HepG2 (cell line): ENCODE measurements at regions not wholly inside any gene's neighbourhood (a gene's known extent, or its start where the extent isn't known, plus 50 kb on each side); places are given as distances from the start of the nearest gene placed in this dataset.

ENCODE experiments used
- ATAC-seq: fragments of 200-7000 bp; cut with Tn5 transposase; 3 replicates; pipeline ENCODE4 v1.9.1; 2020; ENCODE audit warnings: mild to moderate bottlenecking, moderate library complexity
- BruUV-seq: library from RNA; stranded (reverse); fragments of 400-500 nt; replicated peaks from 2 replicates; lab custom pipeline; 2021; lab: Mats Ljungman, UMichigan
- CTCF ChIA-PET: fragments of 300-600 bp; formaldehyde crosslinking; extraction: SDS; loops from one replicate; lab custom pipeline; 2021; ENCODE audit warnings: low total read pairs, inconsistent platforms, low intra/inter-chr PET ratio; lab: Yijun Ruan, JAX
- POLR2A ChIA-PET: fragments of 350-600 bp; sonication (Branson Sonifier 250); formaldehyde crosslinking; loops from one replicate; lab custom pipeline; 2020; ENCODE audit warnings: antibody characterized with exemption, inconsistent platforms; lab: Yijun Ruan, JAX
- DNase-seq: peaks from one replicate; pipeline ENCODE4 v3.0.0-alpha.2; 2015; ENCODE audit warnings: low spot score
- FAIRE-seq: peaks from 3 replicates; lab custom pipeline; 2011; peaks lifted over from hg19 to GRCh38; lab: Jason Lieb, UNC
- H2AFZ ChIP-seq: one replicate; pipeline ENCODE4 v1.6.1; 2011; ENCODE audit warnings: low read length, inconsistent platforms
- H3K27ac ChIP-seq: fragments of 300-600 bp; 3 replicates; pipeline ENCODE4 v1.8.0; 2011; ENCODE audit warnings: mixed run types, mild to moderate bottlenecking, mixed read lengths, low read length, inconsistent platforms; ENCODE audit not compliant: insufficient read depth; ENCODE audit errors: extremely low read length
- H3K27me3 ChIP-seq, 2 experiments: fragments of 200-600 bp in 1 of 2; 2 replicates in 1 of 2; 3 replicates in 1 of 2; pipeline versions ENCODE4 v1.6.0 to v1.8.0; 2011; ENCODE audit warnings: low read length in 2 of 2, mild to moderate bottlenecking in 2 of 2, moderate library complexity in 2 of 2, inconsistent platforms in 1 of 2; ENCODE audit not compliant: insufficient read depth in 2 of 2, control insufficient read depth in 1 of 2
- H3K36me3 ChIP-seq, 2 experiments: fragments of 200-600 bp in 1 of 2; replicated peaks in 1 of 2; 2 replicates in 1 of 2; 3 replicates in 1 of 2; pipeline versions ENCODE4 v1.5.1 to v1.8.0; 2011; ENCODE audit warnings: low read length in 2 of 2, inconsistent platforms in 1 of 2; ENCODE audit not compliant: insufficient read depth in 2 of 2, control insufficient read depth in 1 of 2
- H3K4me1 ChIP-seq: 2 replicates; pipeline ENCODE4 v1.5.1; 2012; ENCODE audit warnings: low read length, inconsistent platforms; ENCODE audit not compliant: insufficient read depth
- H3K4me2 ChIP-seq: 2 replicates; pipeline ENCODE4 v1.6.0; 2011; ENCODE audit warnings: low read depth, low read length, inconsistent platforms
- H3K4me3 ChIP-seq, 3 experiments: fragments of 200-600 bp in 1 of 3; sonication (generic), shearing (Covaris generic) in 1 of 3; replicated peaks in 1 of 3; 2 replicates each; pipeline ENCODE4 v1.5.1; 2011 to 2016; ENCODE audit warnings: low read length in 3 of 3, inconsistent platforms in 2 of 3, low read depth in 2 of 3, mild to moderate bottlenecking in 2 of 3, control low read depth in 1 of 3, mixed read lengths in 1 of 3; ENCODE audit not compliant: insufficient read depth in 1 of 3
- H3K79me2 ChIP-seq: one replicate; pipeline ENCODE4 v1.6.1; 2011; ENCODE audit warnings: low read length, inconsistent platforms; ENCODE audit not compliant: insufficient read depth
- H3K9ac ChIP-seq: 2 replicates; pipeline ENCODE4 v1.6.0; 2011; ENCODE audit warnings: mild to moderate bottlenecking, low read depth, low read length, inconsistent platforms; ENCODE audit not compliant: insufficient read depth
- H3K9me3 ChIP-seq: 2 replicates; pipeline ENCODE4 v1.5.1; 2012; ENCODE audit warnings: mild to moderate bottlenecking, low read length
- H4K20me1 ChIP-seq: 2 replicates; pipeline ENCODE4 v1.6.0; 2011; ENCODE audit warnings: inconsistent platforms, mild to moderate bottlenecking, low read length, moderate library complexity; ENCODE audit not compliant: insufficient read depth
- CREB1 ChIP-seq, 2 experiments: fragments of 450-650 bp in 1 of 2; IDR thresholded peaks; 2 replicates each; pipeline ENCODE4 v1.6.1; 2016 to 2017; ENCODE audit warnings: control low read depth in 1 of 2, mild to moderate bottlenecking in 1 of 2, missing compliant biosample characterization in 1 of 2, missing genetic modification characterization in 1 of 2
- KLF6 ChIP-seq: IDR thresholded peaks from 2 replicates; pipeline ENCODE4 v1.8.0; 2016; ENCODE audit warnings: missing biosample characterization, missing genetic modification reagents
- NFE2L1 ChIP-seq: sonication (generic); formaldehyde crosslinking; IDR thresholded peaks from 2 replicates; pipeline ENCODE4 v1.4.0; 2020; ENCODE audit warnings: missing genetic modification reagents, mild to moderate bottlenecking, borderline replicate concordance
- NONO ChIP-seq, 2 experiments: fragments of 450-650 bp in 1 of 2; sonication (generic) in 1 of 2; formaldehyde crosslinking in 1 of 2; IDR thresholded peaks in 1 of 2; conservative IDR thresholded peaks in 1 of 2; 2 replicates each; pipeline versions ENCODE4 v1.6.1 to v1.8.0; 2017 to 2022; ENCODE audit warnings: mild to moderate bottlenecking in 1 of 2, missing genetic modification reagents in 1 of 2, moderate library complexity in 1 of 2
- TOPORS ChIP-seq: sonication (generic); formaldehyde crosslinking; IDR thresholded peaks from 2 replicates; pipeline ENCODE4 v1.8.0; 2023; ENCODE audit warnings: mild to moderate bottlenecking, missing genetic modification reagents
- ZBTB1 ChIP-seq: sonication (generic); formaldehyde crosslinking; IDR thresholded peaks from 2 replicates; pipeline ENCODE4 v1.4.0; 2020; ENCODE audit warnings: missing genetic modification reagents, borderline replicate concordance
- ZNF234 ChIP-seq: sonication (generic); formaldehyde crosslinking; conservative IDR thresholded peaks from 2 replicates; pipeline ENCODE4 v1.5.1; 2020; ENCODE audit warnings: mild to moderate bottlenecking, missing genetic modification reagents
- ZNF546 ChIP-seq: sonication (generic); formaldehyde crosslinking; conservative IDR thresholded peaks from 2 replicates; pipeline ENCODE4 v1.8.1; 2023; ENCODE audit warnings: mild to moderate bottlenecking, missing genetic modification reagents
- WGBS: methylation state at CpG from one replicate; pipeline ENCODE4 v1.1.6; 2017; ENCODE audit warnings: low lambda C conversion rate; 5-methylcytosine and 5-hydroxymethylcytosine counted together
- in situ Hi-C: cut with HindIII; loops from 2 replicates; pipeline ENCODE4 v1.10.0; 2017; ENCODE audit warnings: low pct_unique_long_range_greater_than_20kb; ENCODE audit not compliant: extremely low pct_ligation_motif_present
- intact Hi-C: fragments of 100-400 bp; cut with micrococcal nuclease; formaldehyde crosslinking; loops from one replicate; pipeline ENCODE4 v1.10.0; 2022; ENCODE audit not compliant: unreplicated experiment
- TF ChIP-seq, protein P1 (sequence below): sonication (generic); formaldehyde crosslinking; IDR thresholded peaks from 2 replicates; pipeline ENCODE4 v1.4.0; 2020; ENCODE audit warnings: missing genetic modification reagents
- TF ChIP-seq, protein P2 (sequence below): sonication (generic); formaldehyde crosslinking; IDR thresholded peaks from 2 replicates; pipeline ENCODE4 v1.8.0; 2022; ENCODE audit warnings: missing genetic modification reagents, mild to moderate bottlenecking, moderate library complexity, borderline replicate concordance

DNA sequence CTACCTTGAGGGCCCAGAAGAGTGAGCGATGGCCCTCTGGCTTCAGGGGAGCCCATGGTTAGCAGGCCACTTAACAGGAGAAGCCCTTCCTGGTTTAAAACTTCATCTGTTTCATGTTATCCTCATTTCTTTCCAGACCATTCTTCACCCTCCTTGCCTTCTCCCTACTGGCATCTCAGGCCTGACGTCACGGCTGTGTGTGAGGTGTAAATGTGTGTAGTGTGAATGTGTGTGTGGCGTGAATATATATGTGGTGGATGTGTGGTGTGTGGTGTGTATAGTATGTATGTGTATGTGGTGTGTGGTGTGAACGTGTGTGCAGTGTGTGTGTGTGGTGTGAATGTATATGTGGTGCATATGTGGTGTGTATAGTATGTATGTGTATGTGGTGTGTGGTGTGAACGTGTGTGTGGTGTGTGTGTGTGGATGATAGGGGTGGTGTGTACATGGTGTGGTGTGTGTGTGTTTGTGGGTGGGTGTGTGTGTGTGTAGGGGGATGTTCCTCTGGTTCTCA lies 88.5 kb downstream of the SOD2 start:
- intact Hi-C loops: no loop called here
- H3K4me3 ChIP-seq: no peak overlapping the region
- TF ChIP-seq, protein P1, sequence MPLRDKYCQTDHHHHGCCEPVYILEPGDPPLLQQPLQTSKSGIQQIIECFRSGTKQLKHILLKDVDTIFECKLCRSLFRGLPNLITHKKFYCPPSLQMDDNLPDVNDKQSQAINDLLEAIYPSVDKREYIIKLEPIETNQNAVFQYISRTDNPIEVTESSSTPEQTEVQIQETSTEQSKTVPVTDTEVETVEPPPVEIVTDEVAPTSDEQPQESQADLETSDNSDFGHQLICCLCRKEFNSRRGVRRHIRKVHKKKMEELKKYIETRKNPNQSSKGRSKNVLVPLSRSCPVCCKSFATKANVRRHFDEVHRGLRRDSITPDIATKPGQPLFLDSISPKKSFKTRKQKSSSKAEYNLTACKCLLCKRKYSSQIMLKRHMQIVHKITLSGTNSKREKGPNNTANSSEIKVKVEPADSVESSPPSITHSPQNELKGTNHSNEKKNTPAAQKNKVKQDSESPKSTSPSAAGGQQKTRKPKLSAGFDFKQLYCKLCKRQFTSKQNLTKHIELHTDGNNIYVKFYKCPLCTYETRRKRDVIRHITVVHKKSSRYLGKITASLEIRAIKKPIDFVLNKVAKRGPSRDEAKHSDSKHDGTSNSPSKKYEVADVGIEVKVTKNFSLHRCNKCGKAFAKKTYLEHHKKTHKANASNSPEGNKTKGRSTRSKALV: no peak
- TF ChIP-seq CREB1 (IDR thresholded peaks at IDR 0.05) (peak; percentile 94), CREB1 (CRISPR knock-in tag; IDR thresholded peaks at IDR 0.05) (no peak), NONO (IDR thresholded peaks at IDR 0.05) (peak; percentile 76; the same call in 1 of the 2 replicates), NONO (CRISPR knock-in tag; conservative IDR thresholded peaks at IDR 0.05) (no peak), KLF6 (no peak)
- H3K79me2 ChIP-seq: no peaks in the 10 kb centered on the region
- H3K27ac ChIP-seq: no peak overlapping the region
- in situ Hi-C loops: loop anchor here (25.0 kb wide), 1 partner anchor 392 kb away; no protein-coding TSS in a partner anchor
- H2AFZ ChIP-seq: no peak overlapping the region
- no peaks in the 10 kb centered on the region for H3K36me3 ChIP-seq
- H3K9me3 ChIP-seq: no peaks in the 10 kb centered on the region
- no TSS peak for BruUV-seq
- FAIRE-seq: peak; percentile 66
- peaks cover 3 to 31% of the 10 kb centered on the region in 2 experiments; a peak in 3 of 5 replicates for H3K27me3 ChIP-seq
- H3K9ac ChIP-seq: no peak overlapping the region
- no peaks in the 10 kb centered on the region for H3K4me1 ChIP-seq
- 19% methylated on average over 6 of the region's 6 CpGs for WGBS
- ATAC-seq: no peak
- no peak overlapping the region for H3K4me2 ChIP-seq
- ChIA-PET POLR2A (no interaction called here), CTCF (no interaction called here)
- DNase-seq: no peak
- no peaks in the 10 kb centered on the region for H4K20me1 ChIP-seq

DNA sequence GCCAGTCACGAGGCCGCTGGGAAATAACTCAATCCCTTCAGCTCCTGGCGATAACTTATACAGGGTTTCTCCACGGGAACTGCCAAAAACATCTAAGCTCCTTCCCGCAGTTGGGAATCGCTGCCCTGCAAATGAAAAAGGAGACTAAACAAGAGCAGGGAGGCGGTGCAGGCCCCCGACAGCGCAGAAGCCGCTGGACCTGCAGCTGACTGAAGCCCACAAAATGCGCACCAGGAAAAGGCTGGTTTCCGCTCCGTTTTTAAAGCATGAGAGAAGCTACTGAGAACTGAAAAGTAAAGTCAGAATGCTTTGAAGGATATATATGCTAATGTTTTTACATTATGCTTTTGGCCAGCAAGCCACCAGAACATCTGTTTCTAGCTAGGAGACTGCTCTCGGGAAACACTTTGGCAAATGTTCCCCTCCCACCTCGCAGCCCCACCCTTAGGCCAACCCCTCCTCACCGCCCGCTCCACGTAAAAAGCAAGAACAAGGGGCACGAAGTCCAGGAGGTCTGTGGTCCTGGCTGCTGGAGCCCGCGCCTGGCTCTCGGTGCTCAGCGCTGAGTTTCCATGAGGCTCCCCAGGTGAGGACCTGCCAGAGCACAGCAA lies 90.5 kb downstream of the SOD2 start:
- ChIA-PET CTCF (no interaction called here), POLR2A (no interaction called here)
- no peaks in the 10 kb centered on the region for H3K9me3 ChIP-seq
- WGBS: 59% methylated on average over 15 of the region's 23 CpGs
- H2AFZ ChIP-seq: no peak overlapping the region
- H3K27ac ChIP-seq: no peak overlapping the region
- no peaks in the 10 kb centered on the region for H4K20me1 ChIP-seq
- peak; percentile 35; the same call in 1 of the 3 replicates for ATAC-seq
- DNase-seq: no peak
- H3K4me3 ChIP-seq: no peak overlapping the region
- H3K4me1 ChIP-seq: no peaks in the 10 kb centered on the region
- FAIRE-seq: no peak
- no peak overlapping the region for H3K9ac ChIP-seq
- H3K4me2 ChIP-seq: no peak overlapping the region
- intact Hi-C loops (no loop called here), in situ Hi-C loops (loop anchor here (25.0 kb wide), 1 partner anchor 390 kb away; no protein-coding TSS in a partner anchor)
- BruUV-seq: no TSS peak
- H3K79me2 ChIP-seq: no peaks in the 10 kb centered on the region
- H3K27me3 ChIP-seq: peaks cover 3 to 34% of the 10 kb centered on the region in 2 experiments; a peak in 3 of 5 replicates
- no peaks in the 10 kb centered on the region for H3K36me3 ChIP-seq
- TF ChIP-seq ZNF546 (no peak), NFE2L1 (CRISPR knock-in tag) (no peak), ZNF234 (CRISPR knock-in tag) (no peak), TOPORS (CRISPR knock-in tag) (no peak), ZBTB1 (no peak)
- TF ChIP-seq, protein P2, sequence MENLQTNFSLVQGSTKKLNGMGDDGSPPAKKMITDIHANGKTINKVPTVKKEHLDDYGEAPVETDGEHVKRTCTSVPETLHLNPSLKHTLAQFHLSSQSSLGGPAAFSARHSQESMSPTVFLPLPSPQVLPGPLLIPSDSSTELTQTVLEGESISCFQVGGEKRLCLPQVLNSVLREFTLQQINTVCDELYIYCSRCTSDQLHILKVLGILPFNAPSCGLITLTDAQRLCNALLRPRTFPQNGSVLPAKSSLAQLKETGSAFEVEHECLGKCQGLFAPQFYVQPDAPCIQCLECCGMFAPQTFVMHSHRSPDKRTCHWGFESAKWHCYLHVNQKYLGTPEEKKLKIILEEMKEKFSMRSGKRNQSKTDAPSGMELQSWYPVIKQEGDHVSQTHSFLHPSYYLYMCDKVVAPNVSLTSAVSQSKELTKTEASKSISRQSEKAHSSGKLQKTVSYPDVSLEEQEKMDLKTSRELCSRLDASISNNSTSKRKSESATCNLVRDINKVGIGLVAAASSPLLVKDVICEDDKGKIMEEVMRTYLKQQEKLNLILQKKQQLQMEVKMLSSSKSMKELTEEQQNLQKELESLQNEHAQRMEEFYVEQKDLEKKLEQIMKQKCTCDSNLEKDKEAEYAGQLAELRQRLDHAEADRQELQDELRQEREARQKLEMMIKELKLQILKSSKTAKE (CRISPR knock-in tag): no peak
